ENCODE measurements at regions not wholly inside any gene's neighbourhood (a gene's known extent, or its start where the extent isn't known, plus 50 kb on each side); places are given as distances from the start of the nearest gene placed in this dataset.

DNA sequence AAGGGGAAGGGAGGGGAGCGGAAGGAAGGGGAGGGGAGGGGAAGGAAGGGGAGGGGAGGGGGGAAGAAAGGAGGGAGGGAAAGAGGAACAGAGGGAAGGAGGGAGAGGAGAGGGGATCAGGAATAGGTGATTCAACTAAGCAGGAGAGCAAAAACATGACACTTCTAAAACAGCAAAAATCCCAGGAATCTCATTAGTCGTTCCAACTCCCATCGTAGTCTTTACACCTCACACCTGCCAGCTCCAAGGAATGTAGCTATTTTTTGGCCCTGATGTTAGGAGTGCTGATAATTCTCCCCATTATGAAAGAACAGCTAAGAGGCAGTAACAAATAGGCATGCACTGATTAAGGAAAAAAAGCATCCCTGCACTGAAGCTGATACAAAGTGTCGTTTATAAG lies 709.9 kb upstream of the PKDCC start:
- no CpG with 5 or more reads among the region's 4 CpGs for WGBS (ENCODE audit: insufficient coverage)
- DNase-seq: no peak

DNA sequence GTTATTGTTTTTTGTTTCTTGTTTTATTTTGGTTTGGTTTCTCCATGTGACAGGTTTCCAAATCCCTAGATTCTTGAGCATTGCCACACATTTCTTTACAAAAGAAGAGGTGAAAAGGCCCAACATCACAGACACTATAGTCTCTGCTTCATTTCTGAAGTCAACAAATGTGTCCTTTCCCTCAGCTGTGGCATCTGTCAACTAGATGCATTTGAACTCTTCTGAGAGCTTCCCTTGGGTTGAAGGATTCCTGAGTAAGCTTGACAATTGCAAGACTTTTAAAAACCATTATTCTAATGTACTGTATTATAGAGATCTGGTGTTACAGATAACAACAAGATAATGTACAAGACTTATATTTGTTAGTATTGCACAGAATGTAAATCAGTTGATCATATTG lies 703.3 kb upstream of the PKDCC start:
- Histone ChIP-seq H3K4me1 (ENCODE audit: control insufficient read depth in 1 of 2, insufficient read depth in 2 of 2, low read length in 2 of 2) (no peaks in the 10 kb centered on the region), H3K27me3 (ENCODE audit: control insufficient read depth in 2 of 2, insufficient read depth in 2 of 2, low read length in 2 of 2) (no peaks in the 10 kb centered on the region), H3K9ac (ENCODE audit: insufficient read depth, low read length, poor library complexity, severe bottlenecking) (no peak overlapping the region), H4K20me1 (ENCODE audit: insufficient read depth, low read length) (no peaks in the 10 kb centered on the region), H3K9me3 (replicated peaks in 1 of 2; ENCODE audit: control insufficient read depth in 1 of 2, insufficient read depth in 1 of 2, low read length in 2 of 2) (no peaks in the 10 kb centered on the region), H2AFZ (ENCODE audit: insufficient read depth, low read depth, low read length, poor library complexity, severe bottlenecking) (no peak overlapping the region), H3K36me3 (replicated peaks in 1 of 2; ENCODE audit: control insufficient read depth in 1 of 2, insufficient read depth in 2 of 2, low read length in 2 of 2) (no peaks in the 10 kb centered on the region), H3K27ac (ENCODE audit: low read depth in 1 of 2, low read length in 2 of 2) (no peak overlapping the region), H3K79me2 (ENCODE audit: insufficient read depth, low read length) (no peaks in the 10 kb centered on the region), H3K4me2 (replicated peaks; ENCODE audit: extremely low read depth, low read length, poor library complexity, severe bottlenecking) (no peak overlapping the region), H3K4me3 (replicated peaks in 1 of 3; ENCODE audit: low read depth in 2 of 3, low read length in 3 of 3) (no peak overlapping the region)
- Mint-ChIP-seq H3K4me1 (no peaks in the 10 kb centered on the region), H3K36me3 (no peaks in the 10 kb centered on the region), H3K27ac (no peak overlapping the region), H3K27me3 (ENCODE audit: low read depth in 3 of 3) (no peaks in the 10 kb centered on the region), H3K9me3 (peaks cover 0 to 4% (median 0%) of the 10 kb centered on the region in 7 donors), H3K4me3 (no peak overlapping the region)
- TF ChIP-seq, protein P1, sequence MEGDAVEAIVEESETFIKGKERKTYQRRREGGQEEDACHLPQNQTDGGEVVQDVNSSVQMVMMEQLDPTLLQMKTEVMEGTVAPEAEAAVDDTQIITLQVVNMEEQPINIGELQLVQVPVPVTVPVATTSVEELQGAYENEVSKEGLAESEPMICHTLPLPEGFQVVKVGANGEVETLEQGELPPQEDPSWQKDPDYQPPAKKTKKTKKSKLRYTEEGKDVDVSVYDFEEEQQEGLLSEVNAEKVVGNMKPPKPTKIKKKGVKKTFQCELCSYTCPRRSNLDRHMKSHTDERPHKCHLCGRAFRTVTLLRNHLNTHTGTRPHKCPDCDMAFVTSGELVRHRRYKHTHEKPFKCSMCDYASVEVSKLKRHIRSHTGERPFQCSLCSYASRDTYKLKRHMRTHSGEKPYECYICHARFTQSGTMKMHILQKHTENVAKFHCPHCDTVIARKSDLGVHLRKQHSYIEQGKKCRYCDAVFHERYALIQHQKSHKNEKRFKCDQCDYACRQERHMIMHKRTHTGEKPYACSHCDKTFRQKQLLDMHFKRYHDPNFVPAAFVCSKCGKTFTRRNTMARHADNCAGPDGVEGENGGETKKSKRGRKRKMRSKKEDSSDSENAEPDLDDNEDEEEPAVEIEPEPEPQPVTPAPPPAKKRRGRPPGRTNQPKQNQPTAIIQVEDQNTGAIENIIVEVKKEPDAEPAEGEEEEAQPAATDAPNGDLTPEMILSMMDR (IDR thresholded peaks at IDR 0.05): no peak
- intact Hi-C loops (cut with micrococcal nuclease): no loop called here
- DNase-seq: no peak

More for the DNA sequence above, 709.9 kb upstream of the PKDCC start:
- no peak overlapping the region for H3K4me3 ChIP-seq (replicated peaks in 1 of 3; ENCODE audit: low read depth in 2 of 3, low read length in 3 of 3)
- H3K27ac ChIP-seq (ENCODE audit: low read depth in 1 of 2, low read length in 2 of 2): no peak overlapping the region
- H2AFZ ChIP-seq (ENCODE audit: insufficient read depth, low read depth, low read length, poor library complexity, severe bottlenecking): no peak overlapping the region
- H3K4me1 ChIP-seq (ENCODE audit: control insufficient read depth in 1 of 2, insufficient read depth in 2 of 2, low read length in 2 of 2): no peaks in the 10 kb centered on the region
- no peak overlapping the region for H3K4me3 Mint-ChIP-seq
- intact Hi-C loops (cut with micrococcal nuclease): no loop called here
- H3K36me3 ChIP-seq (replicated peaks in 1 of 2; ENCODE audit: control insufficient read depth in 1 of 2, insufficient read depth in 2 of 2, low read length in 2 of 2): no peaks in the 10 kb centered on the region
- H3K4me2 ChIP-seq (replicated peaks; ENCODE audit: extremely low read depth, low read length, poor library complexity, severe bottlenecking): no peak overlapping the region
- H3K9me3 ChIP-seq (replicated peaks in 1 of 2; ENCODE audit: control insufficient read depth in 1 of 2, insufficient read depth in 1 of 2, low read length in 2 of 2): no peaks in the 10 kb centered on the region
- no peak overlapping the region for H3K9ac ChIP-seq (ENCODE audit: insufficient read depth, low read length, poor library complexity, severe bottlenecking)
- TF ChIP-seq, protein P1 (IDR thresholded peaks at IDR 0.05): no peak
- no peak overlapping the region for H3K27ac Mint-ChIP-seq
- peaks cover 0 to 14% (median 6%) of the 10 kb centered on the region in 7 donors for H3K9me3 Mint-ChIP-seq
- H3K27me3 Mint-ChIP-seq (ENCODE audit: low read depth in 3 of 3): no peaks in the 10 kb centered on the region
- no peaks in the 10 kb centered on the region for H3K36me3 Mint-ChIP-seq
- no peaks in the 10 kb centered on the region for H3K27me3 ChIP-seq (ENCODE audit: control insufficient read depth in 2 of 2, insufficient read depth in 2 of 2, low read length in 2 of 2)
- no peaks in the 10 kb centered on the region for H4K20me1 ChIP-seq (ENCODE audit: insufficient read depth, low read length)
- H3K79me2 ChIP-seq (ENCODE audit: insufficient read depth, low read length): no peaks in the 10 kb centered on the region
- H3K4me1 Mint-ChIP-seq: no peaks in the 10 kb centered on the region
